Pancreas (tissue), 10 donors: ENCODE measurements at regions not wholly inside any gene's neighbourhood (a gene's known extent, or its start where the extent isn't known, plus 50 kb on each side); places are given as distances from the start of the nearest gene placed in this dataset.

Source experiments
- ATAC-seq, 4 donors: fragments of 200-7000 bp; cut with Tn5 transposase; one replicate each; pipeline versions ENCODE4 v1.8.0 to v1.9.1; 2020; ENCODE audit warnings: mild to moderate bottlenecking in 4 of 4, moderate library complexity in 4 of 4
- DNase-seq, 6 donors: peaks; one replicate each; pipeline ENCODE4 v3.0.0-alpha.2; 2020
- FAIRE-seq: peaks from 2 replicates; lab custom pipeline; 2012; peaks lifted over from hg19 to GRCh38; lab: Jason Lieb, UNC
- H3K27ac ChIP-seq, 4 donors: fragments of 200-600 bp; sonication (generic); 1 replicate in 3 of 4; 2 replicates in 1 of 4; pipeline versions ENCODE4 v1.5.0 to v1.8.0; 2020
- H3K27me3 ChIP-seq, 4 donors: fragments of 200-600 bp; one replicate each; pipeline ENCODE4 v1.8.0; 2021
- H3K36me3 ChIP-seq, 3 donors: fragments of 200-600 bp; sonication (generic) in 1 of 3; one replicate each; pipeline versions ENCODE4 v1.5.0 to v1.8.0; 2020 to 2021
- H3K4me1 ChIP-seq, 3 donors: fragments of 200-600 bp; one replicate each; pipeline ENCODE4 v1.8.0; 2021
- H3K4me3 ChIP-seq, 4 donors: fragments of 200-600 bp; sonication (generic) in 2 of 4; one replicate each; pipeline versions ENCODE4 v1.5.0 to v1.8.0; 2020 to 2021
- H3K9me3 ChIP-seq, 4 donors: fragments of 200-600 bp; one replicate each; pipeline ENCODE4 v1.8.0; 2021
- CTCF ChIP-seq, 4 donors: fragments of 200-600 bp; sonication (generic) in 3 of 4; IDR thresholded peaks; one replicate each; pipeline versions ENCODE4 v1.5.0 to v1.8.0; 2021; ENCODE audit warnings: antibody characterized with exemption in 4 of 4
- WGBS, 2 donors: extraction: QIAGEN DNeasy Blood & Tissue Kit; methylation state at CpG; one replicate each; pipeline ENCODE4 v1.1.7; 2013; 5-methylcytosine and 5-hydroxymethylcytosine counted together
- intact Hi-C, 3 donors: fragments of 100-400 bp; cut with DNase I; formaldehyde crosslinking; loops; one replicate each; pipeline versions ENCODE4 v1.11.1 to v1.14.2; 2022
- donor health status: healthy with polysubstance abuse.
- donor health status: DM: no; HTN: no; CAD: no; lungs with moderate emphysema.
- donor health status: DM: no; HTN: no; CAD: no.
- donor health status: control.
- donor health status: control.
- donor health status: Bipolar disorder and iron deficiency.
- donor health status: DM: yes; HTN: yes; CAD: no.
- donor health status: DM: no; HTN: no; CAD: no.
- donor health status: DM: no; HTN: no; CAD: no.
- donor health status: DM: yes; HTN: yes; CAD: no.

DNA sequence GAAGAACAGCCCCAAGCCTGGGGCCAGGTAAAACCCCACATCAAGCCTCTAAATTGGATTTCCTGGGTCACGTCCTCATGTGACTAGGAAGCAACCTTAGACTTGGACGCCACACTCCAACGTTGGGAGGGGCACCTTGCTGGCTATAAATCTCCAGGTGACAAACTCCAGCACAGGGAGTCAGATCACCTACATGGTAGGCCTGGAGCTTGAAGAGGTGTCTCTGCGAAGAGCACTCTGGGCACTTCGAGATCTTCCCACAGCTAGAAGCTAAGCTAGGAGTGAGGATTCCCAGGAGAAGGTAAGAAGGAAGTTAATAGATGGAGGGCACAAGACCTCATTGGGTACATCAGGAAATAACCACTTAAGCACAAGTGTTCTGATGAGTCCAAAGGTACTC is 77.1 kb upstream of the GNAZ start:
- intact Hi-C loops: no loop called here
- no peaks in the 10 kb centered on the region for H3K27me3 ChIP-seq
- H3K4me1 ChIP-seq: no peaks in the 10 kb centered on the region
- DNase-seq: no peak
- WGBS, 2 donors: 75 to 78% methylated on average over 5 of the region's 5 CpGs
- no peak for ATAC-seq
- no peak for TF ChIP-seq CTCF (IDR thresholded peaks at IDR 0.05)
- H3K36me3 ChIP-seq: no peaks in the 10 kb centered on the region
- no peak overlapping the region for H3K4me3 ChIP-seq
- H3K9me3 ChIP-seq: no peaks in the 10 kb centered on the region
- no peak for FAIRE-seq
- H3K27ac ChIP-seq: no peak overlapping the region

DNA sequence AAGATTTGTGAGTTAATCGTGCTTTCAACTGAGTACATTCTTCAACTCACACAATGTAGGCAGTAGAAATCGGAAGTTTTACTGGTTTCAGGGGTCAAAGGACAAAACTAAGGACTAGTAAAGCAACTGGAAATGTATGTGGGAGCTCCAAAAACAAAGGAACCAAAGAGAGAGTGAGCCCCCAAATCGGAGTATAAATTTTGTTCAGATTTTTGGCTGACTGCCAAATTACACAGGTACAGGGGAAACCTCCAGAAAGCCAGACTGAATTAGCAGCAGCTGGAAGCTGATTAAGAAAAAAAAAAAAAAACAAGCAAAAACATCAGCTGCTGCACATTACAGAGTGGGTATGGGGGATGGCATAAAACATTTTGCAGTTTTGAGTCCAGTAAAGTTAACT is 75.2 kb upstream of the GNAZ start:
- Histone ChIP-seq H3K4me3 (no peak overlapping the region), H3K36me3 (no peaks in the 10 kb centered on the region), H3K9me3 (no peaks in the 10 kb centered on the region), H3K27ac (no peak overlapping the region), H3K4me1 (no peaks in the 10 kb centered on the region), H3K27me3 (no peaks in the 10 kb centered on the region)
- no peak for FAIRE-seq
- no peak for DNase-seq
- 48% methylated on average over 3 of the region's 3 CpGs for WGBS, 2 donors
- TF ChIP-seq CTCF (IDR thresholded peaks at IDR 0.05): no peak
- intact Hi-C loops: no loop called here
- no peak for ATAC-seq

- WGBS, 2 donors: 81 to 91% methylated on average over 2 of the region's 2 CpGs
- intact Hi-C loops: no loop called here
- TF ChIP-seq CTCF (IDR thresholded peaks at IDR 0.05): no peak
- H3K4me1 ChIP-seq: no peaks in the 10 kb centered on the region
- no peak overlapping the region for H3K4me3 ChIP-seq
- no peak overlapping the region for H3K27ac ChIP-seq
- ATAC-seq (no peak), FAIRE-seq (no peak), DNase-seq (no peak)
- H3K9me3 ChIP-seq: no peaks in the 10 kb centered on the region
- H3K36me3 ChIP-seq: no peaks in the 10 kb centered on the region
- no peaks in the 10 kb centered on the region for H3K27me3 ChIP-seq
Observed at GRCh38 chr22:22996511-22997261, 73.6 kb upstream of the GNAZ start.

DNA sequence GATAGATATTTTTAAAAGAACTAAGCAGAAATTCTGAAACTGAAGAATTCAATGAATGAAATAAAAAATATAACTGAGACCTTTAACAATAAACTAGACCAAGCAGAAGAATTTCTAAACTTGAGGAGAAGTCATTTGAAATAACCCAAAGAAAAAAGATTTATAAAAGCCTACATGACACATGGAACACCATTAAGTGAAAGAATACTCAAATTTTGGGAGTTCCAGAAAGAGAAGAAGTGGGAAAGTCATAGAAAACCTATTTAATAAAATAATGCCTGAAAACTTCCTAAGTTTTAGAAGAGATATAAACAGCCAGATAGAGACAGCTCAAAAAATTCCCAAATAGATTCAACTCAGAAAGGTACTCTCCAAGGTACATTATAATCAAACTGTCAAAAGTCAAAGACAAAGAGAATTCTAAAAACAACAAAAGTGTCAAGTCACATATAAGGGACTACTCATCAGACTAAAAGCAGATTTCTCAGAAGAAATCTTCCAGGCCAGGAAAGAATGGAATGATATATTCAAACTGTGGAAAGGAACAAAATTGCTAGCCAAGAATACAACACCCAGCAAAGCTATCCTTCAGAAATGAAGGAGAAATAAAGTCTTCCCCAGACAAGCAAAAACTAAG is 72.9 kb upstream of the GNAZ start:
- H3K4me3 ChIP-seq: no peak overlapping the region
- H3K4me1 ChIP-seq: no peaks in the 10 kb centered on the region
- FAIRE-seq (no peak), DNase-seq (no peak), ATAC-seq (no peak)
- intact Hi-C loops: no loop called here
- no peaks in the 10 kb centered on the region for H3K36me3 ChIP-seq
- H3K27ac ChIP-seq: no peak overlapping the region
- no peaks in the 10 kb centered on the region for H3K27me3 ChIP-seq
- no peak for TF ChIP-seq CTCF (IDR thresholded peaks at IDR 0.05)
- no peaks in the 10 kb centered on the region for H3K9me3 ChIP-seq

- H3K4me3 ChIP-seq: no peak overlapping the region
- no peaks in the 10 kb centered on the region for H3K36me3 ChIP-seq
- no peaks in the 10 kb centered on the region for H3K4me1 ChIP-seq
- H3K27ac ChIP-seq: no peak overlapping the region
- no peak for ATAC-seq
- H3K27me3 ChIP-seq: no peaks in the 10 kb centered on the region
- H3K9me3 ChIP-seq: no peaks in the 10 kb centered on the region
- no peak for DNase-seq
- intact Hi-C loops: no loop called here
- FAIRE-seq: no peak
- no peak for TF ChIP-seq CTCF (IDR thresholded peaks at IDR 0.05)
Observed at GRCh38 chr22:22997988-22998387, 72.3 kb upstream of the GNAZ start.
